Panc1 (cell line): ENCODE measurements at regions not wholly inside any gene's neighbourhood (a gene's known extent, or its start where the extent isn't known, plus 50 kb on each side); places are given as distances from the start of the nearest gene placed in this dataset.

Experiments
- ATAC-seq: fragments of 200-7000 bp; cut with Tn5 transposase; 2 replicates; pipeline ENCODE4 v1.9.1; 2020; ENCODE audit warnings: mild to moderate bottlenecking, moderate library complexity
- BruUV-seq: library from RNA; stranded (reverse); fragments of 400-500 nt; replicated peaks from 2 replicates; lab custom pipeline; 2021; lab: Mats Ljungman, UMichigan
- CTCF ChIA-PET: fragments of 300-600 bp; sonication (Branson Sonifier 250); formaldehyde crosslinking; loops from one replicate; lab custom pipeline; 2022; ENCODE audit warnings: antibody characterized with exemption; lab: Charles Lee
- POLR2A ChIA-PET: fragments of 300-600 bp; sonication (Branson Sonifier 250); formaldehyde crosslinking; loops from one replicate; lab custom pipeline; 2022; ENCODE audit warnings: antibody characterized with exemption; lab: Charles Lee
- DNase-seq: peaks from one replicate; pipeline ENCODE4 v3.0.0-alpha.2; 2010; ENCODE audit warnings: low read depth, low spot score
- H3K27ac ChIP-seq: 2 replicates; pipeline ENCODE4 v1.5.1; 2011; ENCODE audit warnings: mild to moderate bottlenecking, low read length, inconsistent platforms
- H3K27me3 ChIP-seq: fragments of 200-500 bp; sonication (Bioruptor generic); 2 replicates; pipeline ENCODE4 v1.6.0; 2014; ENCODE audit warnings: low read length, inconsistent platforms; ENCODE audit not compliant: control insufficient read depth, insufficient read depth
- H3K36me3 ChIP-seq: fragments of 200-500 bp; sonication (Bioruptor generic); 2 replicates; pipeline ENCODE4 v1.5.1; 2014; ENCODE audit warnings: inconsistent platforms, mild to moderate bottlenecking, low read length, moderate library complexity; ENCODE audit not compliant: control insufficient read depth, insufficient read depth
- H3K4me1 ChIP-seq: 2 replicates; pipeline ENCODE4 v1.5.1; 2011; ENCODE audit warnings: inconsistent platforms, mild to moderate bottlenecking, low read length, moderate library complexity; ENCODE audit not compliant: control insufficient read depth, insufficient read depth
- H3K4me3 ChIP-seq, 2 experiments: 2 replicates each; pipeline ENCODE4 v1.5.1; 2011 to 2012; ENCODE audit warnings: low read depth in 2 of 2, low read length in 2 of 2, mild to moderate bottlenecking in 2 of 2, inconsistent platforms in 1 of 2, moderate library complexity in 1 of 2
- H3K9me3 ChIP-seq: fragments of 200-500 bp; sonication (Bioruptor generic); 2 replicates; pipeline ENCODE4 v1.5.1; 2014; ENCODE audit warnings: low read depth, mild to moderate bottlenecking, inconsistent platforms, low read length, moderate library complexity; ENCODE audit not compliant: control insufficient read depth, insufficient read depth
- CTCF ChIP-seq: fragments of 450-650 bp; IDR thresholded peaks from 2 replicates; pipeline ENCODE4 v1.5.1; 2017; ENCODE audit warnings: mild to moderate bottlenecking
- POLR2AphosphoS5 ChIP-seq: IDR thresholded peaks from 2 replicates; pipeline ENCODE4 v1.6.1; 2012; ENCODE audit warnings: mild to moderate bottlenecking, low read depth, low read length, moderate library complexity
- SIN3A ChIP-seq: IDR thresholded peaks from 2 replicates; pipeline ENCODE4 v1.6.1; 2012; ENCODE audit warnings: low read depth, mild to moderate bottlenecking, low read length, moderate library complexity, borderline replicate concordance; ENCODE audit not compliant: insufficient read depth
- TCF7L2 ChIP-seq: IDR thresholded peaks from 2 replicates; pipeline ENCODE4 v1.6.1; 2011; ENCODE audit warnings: mild to moderate bottlenecking, low read depth, low read length, inconsistent platforms
- in situ Hi-C: cut with HindIII; loops from 2 replicates; pipeline ENCODE4 v1.10.0; 2016; ENCODE audit warnings: low sequenced_read_pairs, low pct_unique_long_range_greater_than_20kb
- intact Hi-C: fragments of 100-400 bp; cut with micrococcal nuclease; formaldehyde crosslinking; loops from one replicate; pipeline ENCODE4 v1.10.0; 2022; ENCODE audit not compliant: unreplicated experiment
- TF ChIP-seq, protein P1 (sequence below), 2 experiments: IDR thresholded peaks; 2 replicates each; pipeline ENCODE4 v1.6.1; 2011 to 2012; ENCODE audit warnings: low read depth in 2 of 2, control low read depth in 1 of 2, low read length in 1 of 2, mild to moderate bottlenecking in 1 of 2, moderate library complexity in 1 of 2; ENCODE audit not compliant: insufficient read depth in 1 of 2

DNA sequence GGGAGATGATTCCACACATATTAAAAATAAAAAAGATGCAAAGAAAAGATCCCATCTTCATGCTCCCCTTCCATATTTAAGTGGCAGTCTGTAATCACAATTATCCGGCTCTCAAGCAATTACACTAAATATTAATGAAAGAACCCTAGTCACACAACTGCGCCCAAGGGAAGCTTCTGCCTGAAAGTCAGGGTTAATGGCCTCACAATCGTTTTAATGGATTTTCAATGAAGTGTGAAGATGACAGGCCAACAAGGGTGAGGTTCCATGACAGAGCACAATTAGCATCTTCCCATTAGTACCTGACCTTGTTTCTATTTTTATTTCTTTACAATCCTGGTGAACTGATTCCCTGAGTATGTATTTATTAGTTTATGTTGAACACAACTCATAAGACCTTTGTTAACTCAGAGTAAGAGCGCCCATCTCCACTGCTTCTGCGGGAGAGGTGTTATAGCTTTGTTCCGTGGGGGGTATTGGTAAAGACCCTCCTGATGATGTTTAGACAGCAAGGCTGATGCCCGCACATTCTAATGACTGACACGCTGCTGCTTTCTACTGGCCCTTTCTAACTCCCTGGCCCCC lies 80.9 kb downstream of the IER5 start:
- in situ Hi-C loops = no loop called here
- TF ChIP-seq POLR2AphosphoS5 (no peak), SIN3A (no peak), TCF7L2 (no peak), CTCF (no peak)
- TF ChIP-seq, protein P1, sequence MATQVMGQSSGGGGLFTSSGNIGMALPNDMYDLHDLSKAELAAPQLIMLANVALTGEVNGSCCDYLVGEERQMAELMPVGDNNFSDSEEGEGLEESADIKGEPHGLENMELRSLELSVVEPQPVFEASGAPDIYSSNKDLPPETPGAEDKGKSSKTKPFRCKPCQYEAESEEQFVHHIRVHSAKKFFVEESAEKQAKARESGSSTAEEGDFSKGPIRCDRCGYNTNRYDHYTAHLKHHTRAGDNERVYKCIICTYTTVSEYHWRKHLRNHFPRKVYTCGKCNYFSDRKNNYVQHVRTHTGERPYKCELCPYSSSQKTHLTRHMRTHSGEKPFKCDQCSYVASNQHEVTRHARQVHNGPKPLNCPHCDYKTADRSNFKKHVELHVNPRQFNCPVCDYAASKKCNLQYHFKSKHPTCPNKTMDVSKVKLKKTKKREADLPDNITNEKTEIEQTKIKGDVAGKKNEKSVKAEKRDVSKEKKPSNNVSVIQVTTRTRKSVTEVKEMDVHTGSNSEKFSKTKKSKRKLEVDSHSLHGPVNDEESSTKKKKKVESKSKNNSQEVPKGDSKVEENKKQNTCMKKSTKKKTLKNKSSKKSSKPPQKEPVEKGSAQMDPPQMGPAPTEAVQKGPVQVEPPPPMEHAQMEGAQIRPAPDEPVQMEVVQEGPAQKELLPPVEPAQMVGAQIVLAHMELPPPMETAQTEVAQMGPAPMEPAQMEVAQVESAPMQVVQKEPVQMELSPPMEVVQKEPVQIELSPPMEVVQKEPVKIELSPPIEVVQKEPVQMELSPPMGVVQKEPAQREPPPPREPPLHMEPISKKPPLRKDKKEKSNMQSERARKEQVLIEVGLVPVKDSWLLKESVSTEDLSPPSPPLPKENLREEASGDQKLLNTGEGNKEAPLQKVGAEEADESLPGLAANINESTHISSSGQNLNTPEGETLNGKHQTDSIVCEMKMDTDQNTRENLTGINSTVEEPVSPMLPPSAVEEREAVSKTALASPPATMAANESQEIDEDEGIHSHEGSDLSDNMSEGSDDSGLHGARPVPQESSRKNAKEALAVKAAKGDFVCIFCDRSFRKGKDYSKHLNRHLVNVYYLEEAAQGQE (IDR thresholded peaks at IDR 0.05; ENCODE audit: insufficient read depth in 1 of 2, low read depth in 2 of 2, low read length in 1 of 2) = no peak
- no peak overlapping the region for H3K4me3 ChIP-seq
- intact Hi-C loops = loop anchor here (5.0 to 10.0 kb wide), 2 partner anchors 215 to 652 kb away; no protein-coding TSS in a partner anchor
- ChIA-PET CTCF (no interaction called here), POLR2A (no interaction called here)
- no peak for ATAC-seq
- no peak overlapping the region for H3K27ac ChIP-seq
- no peaks in the 10 kb centered on the region for H3K36me3 ChIP-seq
- BruUV-seq = no TSS peak
- no peaks in the 10 kb centered on the region for H3K9me3 ChIP-seq
- H3K4me1 ChIP-seq = no peaks in the 10 kb centered on the region
- DNase-seq = no peak
- no peaks in the 10 kb centered on the region for H3K27me3 ChIP-seq

GRCh38 chr1:181170194-181170593 lies 81.7 kb downstream of the IER5 start:
- ChIA-PET POLR2A (no interaction called here), CTCF (no interaction called here)
- no peaks in the 10 kb centered on the region for H3K4me1 ChIP-seq
- H3K36me3 ChIP-seq = no peaks in the 10 kb centered on the region
- H3K27ac ChIP-seq = no peak overlapping the region
- in situ Hi-C loops = no loop called here
- H3K27me3 ChIP-seq = no peaks in the 10 kb centered on the region
- no peak for ATAC-seq
- BruUV-seq = no TSS peak
- H3K9me3 ChIP-seq = no peaks in the 10 kb centered on the region
- intact Hi-C loops = no loop called here
- H3K4me3 ChIP-seq = no peak overlapping the region
- DNase-seq = no peak
- TF ChIP-seq TCF7L2 (no peak), POLR2AphosphoS5 (no peak), SIN3A (no peak), CTCF (no peak)
- TF ChIP-seq, protein P1 (IDR thresholded peaks at IDR 0.05; ENCODE audit: insufficient read depth in 1 of 2, low read depth in 2 of 2, low read length in 1 of 2) = no peak
